HepG2 (cell line): ENCODE measurements at regions not wholly inside any gene's neighbourhood (a gene's known extent, or its start where the extent isn't known, plus 50 kb on each side); places are given as distances from the start of the nearest gene placed in this dataset.

ENCODE experiments used
- ATAC-seq: fragments of 200-7000 bp; cut with Tn5 transposase; 3 replicates; pipeline ENCODE4 v1.9.1; 2020; ENCODE audit warnings: mild to moderate bottlenecking, moderate library complexity
- BruUV-seq: library from RNA; stranded (reverse); fragments of 400-500 nt; replicated peaks from 2 replicates; lab custom pipeline; 2021; lab: Mats Ljungman, UMichigan
- CTCF ChIA-PET: fragments of 300-600 bp; formaldehyde crosslinking; extraction: SDS; loops from one replicate; lab custom pipeline; 2021; ENCODE audit warnings: low total read pairs, inconsistent platforms, low intra/inter-chr PET ratio; lab: Yijun Ruan, JAX
- POLR2A ChIA-PET: fragments of 350-600 bp; sonication (Branson Sonifier 250); formaldehyde crosslinking; loops from one replicate; lab custom pipeline; 2020; ENCODE audit warnings: antibody characterized with exemption, inconsistent platforms; lab: Yijun Ruan, JAX
- DNase-seq: peaks from one replicate; pipeline ENCODE4 v3.0.0-alpha.2; 2015; ENCODE audit warnings: low spot score
- FAIRE-seq: peaks from 3 replicates; lab custom pipeline; 2011; peaks lifted over from hg19 to GRCh38; lab: Jason Lieb, UNC
- H2AFZ ChIP-seq: one replicate; pipeline ENCODE4 v1.6.1; 2011; ENCODE audit warnings: low read length, inconsistent platforms
- H3K27ac ChIP-seq: fragments of 300-600 bp; 3 replicates; pipeline ENCODE4 v1.8.0; 2011; ENCODE audit warnings: mixed run types, mild to moderate bottlenecking, mixed read lengths, low read length, inconsistent platforms; ENCODE audit not compliant: insufficient read depth; ENCODE audit errors: extremely low read length
- H3K27me3 ChIP-seq, 2 experiments: fragments of 200-600 bp in 1 of 2; 2 replicates in 1 of 2; 3 replicates in 1 of 2; pipeline versions ENCODE4 v1.6.0 to v1.8.0; 2011; ENCODE audit warnings: low read length in 2 of 2, mild to moderate bottlenecking in 2 of 2, moderate library complexity in 2 of 2, inconsistent platforms in 1 of 2; ENCODE audit not compliant: insufficient read depth in 2 of 2, control insufficient read depth in 1 of 2
- H3K36me3 ChIP-seq, 2 experiments: fragments of 200-600 bp in 1 of 2; replicated peaks in 1 of 2; 2 replicates in 1 of 2; 3 replicates in 1 of 2; pipeline versions ENCODE4 v1.5.1 to v1.8.0; 2011; ENCODE audit warnings: low read length in 2 of 2, inconsistent platforms in 1 of 2; ENCODE audit not compliant: insufficient read depth in 2 of 2, control insufficient read depth in 1 of 2
- H3K4me1 ChIP-seq: 2 replicates; pipeline ENCODE4 v1.5.1; 2012; ENCODE audit warnings: low read length, inconsistent platforms; ENCODE audit not compliant: insufficient read depth
- H3K4me2 ChIP-seq: 2 replicates; pipeline ENCODE4 v1.6.0; 2011; ENCODE audit warnings: low read depth, low read length, inconsistent platforms
- H3K4me3 ChIP-seq, 3 experiments: fragments of 200-600 bp in 1 of 3; sonication (generic), shearing (Covaris generic) in 1 of 3; replicated peaks in 1 of 3; 2 replicates each; pipeline ENCODE4 v1.5.1; 2011 to 2016; ENCODE audit warnings: low read length in 3 of 3, inconsistent platforms in 2 of 3, low read depth in 2 of 3, mild to moderate bottlenecking in 2 of 3, control low read depth in 1 of 3, mixed read lengths in 1 of 3; ENCODE audit not compliant: insufficient read depth in 1 of 3
- H3K79me2 ChIP-seq: one replicate; pipeline ENCODE4 v1.6.1; 2011; ENCODE audit warnings: low read length, inconsistent platforms; ENCODE audit not compliant: insufficient read depth
- H3K9ac ChIP-seq: 2 replicates; pipeline ENCODE4 v1.6.0; 2011; ENCODE audit warnings: mild to moderate bottlenecking, low read depth, low read length, inconsistent platforms; ENCODE audit not compliant: insufficient read depth
- H3K9me3 ChIP-seq: 2 replicates; pipeline ENCODE4 v1.5.1; 2012; ENCODE audit warnings: mild to moderate bottlenecking, low read length
- H4K20me1 ChIP-seq: 2 replicates; pipeline ENCODE4 v1.6.0; 2011; ENCODE audit warnings: inconsistent platforms, mild to moderate bottlenecking, low read length, moderate library complexity; ENCODE audit not compliant: insufficient read depth
- HHEX ChIP-seq: IDR thresholded peaks from 2 replicates; pipeline ENCODE4 v1.6.1; 2016; ENCODE audit warnings: control low read depth
- MTF1 ChIP-seq: sonication (generic); formaldehyde crosslinking; IDR thresholded peaks from 2 replicates; pipeline ENCODE4 v1.5.0; 2020; ENCODE audit warnings: missing genetic modification reagents
- NCOR1 ChIP-seq: fragments of 200-600 bp; sonication (generic); IDR thresholded peaks from 2 replicates; pipeline ENCODE4 v1.7.0; 2017; ENCODE audit warnings: antibody characterized with exemption, low read length, borderline replicate concordance
- PHF21A ChIP-seq: sonication (generic); formaldehyde crosslinking; IDR thresholded peaks from 2 replicates; pipeline ENCODE4 v1.5.0; 2020; ENCODE audit warnings: mild to moderate bottlenecking, missing genetic modification reagents
- RAD21 ChIP-seq: fragments of 450-650 bp; formaldehyde crosslinking; IDR thresholded peaks from 2 replicates; pipeline ENCODE4 v1.5.0; 2020; ENCODE audit warnings: mild to moderate bottlenecking
- RARG ChIP-seq: sonication (generic); formaldehyde crosslinking; IDR thresholded peaks from 2 replicates; pipeline ENCODE4 v1.4.0; 2020; ENCODE audit warnings: low read depth, mild to moderate bottlenecking, missing genetic modification reagents
- SKI ChIP-seq: fragments of 450-650 bp; IDR thresholded peaks from one replicate; pipeline ENCODE4 v1.6.1; 2018; ENCODE audit warnings: mild to moderate bottlenecking; ENCODE audit not compliant: partially characterized antibody
- ZFP82 ChIP-seq: sonication (generic); formaldehyde crosslinking; IDR thresholded peaks from 2 replicates; pipeline ENCODE4 v1.5.1; 2020; ENCODE audit warnings: mild to moderate bottlenecking, missing genetic modification reagents, borderline replicate concordance
- ZNF207 ChIP-seq: fragments of 450-650 bp; IDR thresholded peaks from 2 replicates; pipeline ENCODE4 v1.6.1; 2016; ENCODE audit warnings: antibody characterized with exemption, borderline replicate concordance
- ZNF256 ChIP-seq: sonication (generic); formaldehyde crosslinking; conservative IDR thresholded peaks from 2 replicates; pipeline ENCODE4 v1.4.0; 2020; ENCODE audit warnings: missing genetic modification reagents
- WGBS: methylation state at CpG from one replicate; pipeline ENCODE4 v1.1.6; 2017; ENCODE audit warnings: low lambda C conversion rate; 5-methylcytosine and 5-hydroxymethylcytosine counted together
- in situ Hi-C: cut with HindIII; loops from 2 replicates; pipeline ENCODE4 v1.10.0; 2017; ENCODE audit warnings: low pct_unique_long_range_greater_than_20kb; ENCODE audit not compliant: extremely low pct_ligation_motif_present
- intact Hi-C: fragments of 100-400 bp; cut with micrococcal nuclease; formaldehyde crosslinking; loops from one replicate; pipeline ENCODE4 v1.10.0; 2022; ENCODE audit not compliant: unreplicated experiment
- TF ChIP-seq, protein P1 (sequence below): sonication (generic); formaldehyde crosslinking; IDR thresholded peaks from 2 replicates; pipeline ENCODE4 v1.5.1; 2020; ENCODE audit warnings: missing genetic modification reagents, mild to moderate bottlenecking, borderline replicate concordance
- TF ChIP-seq, protein P2 (sequence below): sonication (generic); formaldehyde crosslinking; IDR thresholded peaks from 2 replicates; pipeline ENCODE4 v1.8.1; 2023; ENCODE audit warnings: missing genetic modification reagents, mild to moderate bottlenecking, borderline replicate concordance
- TF ChIP-seq, protein P3 (sequence below): sonication (generic); formaldehyde crosslinking; IDR thresholded peaks from 2 replicates; pipeline ENCODE4 v1.9.0; 2021; ENCODE audit warnings: missing genetic modification reagents, borderline replicate concordance

DNA sequence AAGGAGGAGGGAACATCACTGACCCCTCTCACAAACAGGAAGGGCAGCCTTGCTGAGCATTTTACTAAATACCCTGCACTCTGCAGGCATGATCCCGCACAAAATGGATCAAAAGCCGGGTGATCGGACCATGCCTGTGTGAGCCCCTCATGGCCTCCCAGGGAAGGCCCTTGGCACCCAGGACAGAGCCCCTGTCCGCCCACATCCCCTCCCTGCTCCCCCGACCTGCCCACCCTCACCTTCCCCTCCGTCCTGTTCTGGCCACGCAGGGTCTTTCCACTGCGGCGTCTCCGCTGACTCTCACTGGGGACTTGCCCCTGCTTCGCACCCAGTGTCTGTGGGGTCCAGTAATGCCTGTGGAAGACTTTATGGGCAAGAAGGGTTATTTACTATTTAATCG, 105.0 kb downstream of the HMX1 start:
- POLR2A ChIA-PET, result no interaction called here
- H3K4me1 ChIP-seq, result no peaks in the 10 kb centered on the region
- intact Hi-C loops, result no loop called here
- no peak overlapping the region for H3K4me2 ChIP-seq
- FAIRE-seq (no peak), DNase-seq (no peak), ATAC-seq (no peak)
- TF ChIP-seq, protein P1, sequence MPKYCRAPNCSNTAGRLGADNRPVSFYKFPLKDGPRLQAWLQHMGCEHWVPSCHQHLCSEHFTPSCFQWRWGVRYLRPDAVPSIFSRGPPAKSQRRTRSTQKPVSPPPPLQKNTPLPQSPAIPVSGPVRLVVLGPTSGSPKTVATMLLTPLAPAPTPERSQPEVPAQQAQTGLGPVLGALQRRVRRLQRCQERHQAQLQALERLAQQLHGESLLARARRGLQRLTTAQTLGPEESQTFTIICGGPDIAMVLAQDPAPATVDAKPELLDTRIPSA (CRISPR knock-in tag), result no peak
- TF ChIP-seq MTF1 (no peak), RAD21 (CRISPR knock-in tag) (no peak), ZNF207 (no peak)
- 18% methylated on average over 12 of the region's 12 CpGs for WGBS
- H3K9ac ChIP-seq, result no peak overlapping the region
- H2AFZ ChIP-seq, result no peak overlapping the region
- in situ Hi-C loops, result no loop called here
- BruUV-seq, result no TSS peak
- peaks cover 9 to 47% of the 10 kb centered on the region in 2 experiments; a peak in 4 of 5 replicates for H3K27me3 ChIP-seq
- no peak overlapping the region for H3K27ac ChIP-seq
- no peaks in the 10 kb centered on the region for H3K79me2 ChIP-seq
- H3K36me3 ChIP-seq, result no peaks in the 10 kb centered on the region
- no peak overlapping the region for H3K4me3 ChIP-seq
- H4K20me1 ChIP-seq, result no peaks in the 10 kb centered on the region
- CTCF ChIA-PET, result no interaction called here
- H3K9me3 ChIP-seq, result no peaks in the 10 kb centered on the region

DNA sequence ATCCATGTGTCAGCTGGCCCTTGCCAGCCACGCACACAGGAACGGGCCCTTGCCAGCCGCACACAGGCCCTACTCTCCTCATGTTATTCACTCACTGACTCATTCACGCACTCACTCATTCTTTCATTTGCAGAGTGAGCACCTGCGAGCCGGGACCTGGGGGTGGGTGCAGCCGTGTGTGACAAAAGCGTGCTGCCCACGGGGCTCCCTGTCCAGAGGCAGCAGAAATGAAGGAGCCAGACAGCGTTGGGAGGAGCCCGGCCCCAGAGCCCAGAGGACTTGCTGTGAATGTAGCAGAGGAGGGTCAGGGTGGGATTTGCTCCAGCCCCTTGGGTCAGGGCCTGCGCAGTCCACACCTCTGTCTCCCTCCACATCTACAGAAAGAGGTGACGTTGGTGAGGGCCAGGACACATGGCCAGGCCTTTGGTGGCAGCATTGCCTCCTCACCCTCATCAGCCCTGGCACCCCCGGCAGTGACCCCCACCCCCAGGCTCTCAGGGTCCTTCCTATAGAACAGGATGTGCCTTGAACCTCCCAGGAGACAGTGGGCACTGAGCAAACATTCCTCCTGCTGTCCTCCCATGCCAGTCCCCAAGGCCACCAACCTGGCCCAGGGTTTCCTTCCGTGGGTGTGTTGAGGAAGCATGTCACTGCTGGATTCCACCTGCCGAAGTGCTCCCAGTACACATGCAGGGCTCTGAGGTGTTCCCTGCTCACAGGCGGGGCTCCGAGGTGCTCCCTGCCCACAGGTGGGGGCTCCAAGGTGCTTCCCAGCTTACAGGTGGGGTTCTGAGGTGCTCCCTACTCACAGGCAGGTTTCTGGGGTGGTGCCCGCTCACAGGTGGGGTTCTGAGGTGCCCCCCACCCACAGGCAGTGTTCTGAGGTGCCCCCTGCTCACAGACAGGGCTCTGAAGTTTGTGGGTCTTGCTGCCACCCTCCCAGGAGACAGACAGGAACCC, 105.7 kb downstream of the HMX1 start:
- intact Hi-C loops (no loop called here), in situ Hi-C loops (no loop called here)
- no peaks in the 10 kb centered on the region for H3K4me1 ChIP-seq
- H3K4me3 ChIP-seq, result no peak overlapping the region
- DNase-seq, result no peak
- H3K4me2 ChIP-seq, result no peak overlapping the region
- H3K9me3 ChIP-seq, result no peaks in the 10 kb centered on the region
- no peak overlapping the region for H2AFZ ChIP-seq
- no peaks in the 10 kb centered on the region for H3K79me2 ChIP-seq
- no peak for FAIRE-seq
- peaks cover 9 to 45% of the 10 kb centered on the region in 2 experiments; a peak in 4 of 5 replicates for H3K27me3 ChIP-seq
- H4K20me1 ChIP-seq, result no peaks in the 10 kb centered on the region
- no peak for ATAC-seq
- H3K27ac ChIP-seq, result no peak overlapping the region
- CTCF ChIA-PET, result no interaction called here
- 8% methylated on average over 8 of the region's 19 CpGs for WGBS
- BruUV-seq, result no TSS peak
- H3K36me3 ChIP-seq, result no peaks in the 10 kb centered on the region
- no peak overlapping the region for H3K9ac ChIP-seq
- POLR2A ChIA-PET, result no interaction called here
- TF ChIP-seq ZNF256 (CRISPR knock-in tag) (no peak), HHEX (CRISPR knock-in tag) (no peak), RARG (no peak), PHF21A (CRISPR knock-in tag) (no peak), NCOR1 (no peak), SKI (no peak), ZFP82 (CRISPR knock-in tag) (no peak)
- TF ChIP-seq, protein P2, sequence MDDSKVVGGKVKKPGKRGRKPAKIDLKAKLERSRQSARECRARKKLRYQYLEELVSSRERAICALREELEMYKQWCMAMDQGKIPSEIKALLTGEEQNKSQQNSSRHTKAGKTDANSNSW (CRISPR knock-in tag), result no peak
- TF ChIP-seq, protein P3, sequence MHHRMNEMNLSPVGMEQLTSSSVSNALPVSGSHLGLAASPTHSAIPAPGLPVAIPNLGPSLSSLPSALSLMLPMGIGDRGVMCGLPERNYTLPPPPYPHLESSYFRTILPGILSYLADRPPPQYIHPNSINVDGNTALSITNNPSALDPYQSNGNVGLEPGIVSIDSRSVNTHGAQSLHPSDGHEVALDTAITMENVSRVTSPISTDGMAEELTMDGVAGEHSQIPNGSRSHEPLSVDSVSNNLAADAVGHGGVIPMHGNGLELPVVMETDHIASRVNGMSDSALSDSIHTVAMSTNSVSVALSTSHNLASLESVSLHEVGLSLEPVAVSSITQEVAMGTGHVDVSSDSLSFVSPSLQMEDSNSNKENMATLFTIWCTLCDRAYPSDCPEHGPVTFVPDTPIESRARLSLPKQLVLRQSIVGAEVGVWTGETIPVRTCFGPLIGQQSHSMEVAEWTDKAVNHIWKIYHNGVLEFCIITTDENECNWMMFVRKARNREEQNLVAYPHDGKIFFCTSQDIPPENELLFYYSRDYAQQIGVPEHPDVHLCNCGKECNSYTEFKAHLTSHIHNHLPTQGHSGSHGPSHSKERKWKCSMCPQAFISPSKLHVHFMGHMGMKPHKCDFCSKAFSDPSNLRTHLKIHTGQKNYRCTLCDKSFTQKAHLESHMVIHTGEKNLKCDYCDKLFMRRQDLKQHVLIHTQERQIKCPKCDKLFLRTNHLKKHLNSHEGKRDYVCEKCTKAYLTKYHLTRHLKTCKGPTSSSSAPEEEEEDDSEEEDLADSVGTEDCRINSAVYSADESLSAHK (CRISPR knock-in tag), result no peak
